ENCODE measurements at regions not wholly inside any gene's neighbourhood (a gene's known extent, or its start where the extent isn't known, plus 50 kb on each side); places are given as distances from the start of the nearest gene placed in this dataset.

GRCh38 chr1:118442214-118442613 is 257.2 kb upstream of the SPAG17 start:
- Histone ChIP-seq H3K4me1 (ENCODE audit: insufficient read depth, low read length, poor library complexity, severe bottlenecking) (no peaks in the 10 kb centered on the region), H3K9me3 (ENCODE audit: low read length) (no peaks in the 10 kb centered on the region), H3K9me2 (ENCODE audit: insufficient read depth, low read length) (no peaks in the 10 kb centered on the region), H3K79me2 (ENCODE audit: insufficient read depth, low read depth, low read length) (no peaks in the 10 kb centered on the region), H3K36me3 (ENCODE audit: insufficient read depth, low read length) (no peaks in the 10 kb centered on the region), H4K20me1 (ENCODE audit: insufficient read depth, low read length) (no peaks in the 10 kb centered on the region), H3K4me3 (ENCODE audit: low read depth, low read length, poor library complexity, severe bottlenecking) (no peak overlapping the region), H3K4me2 (ENCODE audit: low read length) (no peak overlapping the region), H2AFZ (ENCODE audit: low read length) (no peak overlapping the region), H3K27ac (ENCODE audit: low read depth, low read length, poor library complexity, severe bottlenecking) (no peak overlapping the region)
- no TSS peak for BruUV-seq (replicated peaks)
- no peak for TF ChIP-seq EZH2phosphoT487 (IDR thresholded peaks at IDR 0.05; ENCODE audit: borderline replicate concordance, low read depth, low read length)
- TF ChIP-seq, protein P1, sequence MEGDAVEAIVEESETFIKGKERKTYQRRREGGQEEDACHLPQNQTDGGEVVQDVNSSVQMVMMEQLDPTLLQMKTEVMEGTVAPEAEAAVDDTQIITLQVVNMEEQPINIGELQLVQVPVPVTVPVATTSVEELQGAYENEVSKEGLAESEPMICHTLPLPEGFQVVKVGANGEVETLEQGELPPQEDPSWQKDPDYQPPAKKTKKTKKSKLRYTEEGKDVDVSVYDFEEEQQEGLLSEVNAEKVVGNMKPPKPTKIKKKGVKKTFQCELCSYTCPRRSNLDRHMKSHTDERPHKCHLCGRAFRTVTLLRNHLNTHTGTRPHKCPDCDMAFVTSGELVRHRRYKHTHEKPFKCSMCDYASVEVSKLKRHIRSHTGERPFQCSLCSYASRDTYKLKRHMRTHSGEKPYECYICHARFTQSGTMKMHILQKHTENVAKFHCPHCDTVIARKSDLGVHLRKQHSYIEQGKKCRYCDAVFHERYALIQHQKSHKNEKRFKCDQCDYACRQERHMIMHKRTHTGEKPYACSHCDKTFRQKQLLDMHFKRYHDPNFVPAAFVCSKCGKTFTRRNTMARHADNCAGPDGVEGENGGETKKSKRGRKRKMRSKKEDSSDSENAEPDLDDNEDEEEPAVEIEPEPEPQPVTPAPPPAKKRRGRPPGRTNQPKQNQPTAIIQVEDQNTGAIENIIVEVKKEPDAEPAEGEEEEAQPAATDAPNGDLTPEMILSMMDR (conservative IDR thresholded peaks at IDR 0.05; ENCODE audit: low read length), result no peak
- ChIA-PET POLR2A (no interaction called here), CTCF (ENCODE audit: unreplicated experiment) (no interaction called here)
- intact Hi-C loops (cut with micrococcal nuclease; ENCODE audit: unreplicated experiment), result no loop called here
- DNase-seq (ENCODE audit: low spot score), result no peak

GRCh38 chr1:118437664-118438063 is 252.6 kb upstream of the SPAG17 start:
- Histone ChIP-seq H3K36me3 (ENCODE audit: insufficient read depth, low read length) (no peaks in the 10 kb centered on the region), H3K4me2 (ENCODE audit: low read length) (no peak overlapping the region), H2AFZ (ENCODE audit: low read length) (no peak overlapping the region), H3K4me1 (ENCODE audit: insufficient read depth, low read length, poor library complexity, severe bottlenecking) (no peaks in the 10 kb centered on the region), H3K27ac (ENCODE audit: low read depth, low read length, poor library complexity, severe bottlenecking) (no peak overlapping the region), H3K79me2 (ENCODE audit: insufficient read depth, low read depth, low read length) (no peaks in the 10 kb centered on the region), H3K4me3 (ENCODE audit: low read depth, low read length, poor library complexity, severe bottlenecking) (no peak overlapping the region), H3K9me3 (ENCODE audit: low read length) (no peaks in the 10 kb centered on the region), H4K20me1 (ENCODE audit: insufficient read depth, low read length) (no peaks in the 10 kb centered on the region), H3K9me2 (ENCODE audit: insufficient read depth, low read length) (no peaks in the 10 kb centered on the region)
- TF ChIP-seq, protein P1 (conservative IDR thresholded peaks at IDR 0.05; ENCODE audit: low read length), result no peak
- DNase-seq (ENCODE audit: low spot score), result no peak
- intact Hi-C loops (cut with micrococcal nuclease; ENCODE audit: unreplicated experiment), result no loop called here
- CTCF ChIA-PET (ENCODE audit: unreplicated experiment), result no interaction called here
- no TSS peak for BruUV-seq (replicated peaks)
- POLR2A ChIA-PET, result no interaction called here

DNA sequence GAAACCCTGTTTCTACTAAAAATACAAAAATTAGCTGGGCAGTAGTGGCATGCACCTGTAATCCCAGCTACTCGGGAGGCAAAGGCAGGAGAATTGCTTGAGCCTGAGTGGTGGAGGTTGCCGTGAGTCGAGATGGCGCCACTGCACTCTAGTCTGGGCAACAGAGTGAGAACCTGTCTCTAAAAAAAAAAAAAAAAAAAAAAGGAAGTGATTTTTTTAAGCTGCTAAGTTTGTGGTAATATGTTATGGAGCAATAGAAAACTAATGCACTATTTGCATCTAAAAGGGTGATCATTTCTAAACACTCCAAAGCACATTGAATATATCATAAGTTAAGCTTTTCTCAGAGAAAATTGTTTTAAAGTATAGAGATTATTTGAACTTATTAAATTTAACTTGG is 244.8 kb upstream of the SPAG17 start:
- intact Hi-C loops (cut with micrococcal nuclease; ENCODE audit: unreplicated experiment), result no loop called here
- TF ChIP-seq, protein P1 (conservative IDR thresholded peaks at IDR 0.05; ENCODE audit: low read length), result no peak
- TF ChIP-seq EZH2phosphoT487 (IDR thresholded peaks at IDR 0.05; ENCODE audit: borderline replicate concordance, low read depth, low read length), result no peak
- H3K27ac ChIP-seq (ENCODE audit: low read depth, low read length, poor library complexity, severe bottlenecking), result no peak overlapping the region
- H3K4me2 ChIP-seq (ENCODE audit: low read length), result no peak overlapping the region
- no peak overlapping the region for H2AFZ ChIP-seq (ENCODE audit: low read length)
- ChIA-PET CTCF (ENCODE audit: unreplicated experiment) (no interaction called here), POLR2A (interaction anchor here (0.6 to 0.7 kb wide), 4 partner anchors 19 to 1531 kb away, joined by 3 to 6 read pairs (median 3); no protein-coding TSS in a partner anchor)
- no peak overlapping the region for H3K4me3 ChIP-seq (ENCODE audit: low read depth, low read length, poor library complexity, severe bottlenecking)
- H3K4me1 ChIP-seq (ENCODE audit: insufficient read depth, low read length, poor library complexity, severe bottlenecking), result no peaks in the 10 kb centered on the region
- no peaks in the 10 kb centered on the region for H3K36me3 ChIP-seq (ENCODE audit: insufficient read depth, low read length)
- no peaks in the 10 kb centered on the region for H3K9me2 ChIP-seq (ENCODE audit: insufficient read depth, low read length)
- BruUV-seq (replicated peaks), result no TSS peak
- H4K20me1 ChIP-seq (ENCODE audit: insufficient read depth, low read length), result no peaks in the 10 kb centered on the region
- no peaks in the 10 kb centered on the region for H3K9me3 ChIP-seq (ENCODE audit: low read length)
- no peaks in the 10 kb centered on the region for H3K79me2 ChIP-seq (ENCODE audit: insufficient read depth, low read depth, low read length)
- no peak for DNase-seq (ENCODE audit: low spot score)

Data from OCI-LY7 (cell line).